Effector memory CD8-positive, alpha-beta T cell (primary cell): ENCODE measurements at regions not wholly inside any gene's neighbourhood (a gene's known extent, or its start where the extent isn't known, plus 50 kb on each side); places are given as distances from the start of the nearest gene placed in this dataset.

Experiments used
- ATAC-seq: fragments of 150-1000 bp; cut with Tn5 transposase; replicated peaks from 2 replicates; pipeline ENCODE4 v1.10.0; 2021; ENCODE audit warnings: mild to moderate bottlenecking, moderate library complexity
- DNase-seq, 3 experiments: peaks; one replicate each; pipeline ENCODE4 v3.0.0; 2021
- H3K27ac Mint-ChIP-seq, 2 donors: one replicate each; pipeline ENCODE4 v1.8.0; 2022; ENCODE audit warnings: mild to moderate bottlenecking in 2 of 2, mixed read lengths in 2 of 2, moderate library complexity in 2 of 2
- H3K27me3 Mint-ChIP-seq, 2 donors: one replicate each; pipeline ENCODE4 v1.8.0; 2022; ENCODE audit warnings: mixed read lengths in 2 of 2
- H3K36me3 Mint-ChIP-seq: one replicate; pipeline ENCODE4 v1.8.0; 2022; ENCODE audit warnings: mild to moderate bottlenecking, moderate library complexity, mixed read lengths; ENCODE audit not compliant: insufficient read depth
- H3K4me1 Mint-ChIP-seq, 2 donors: one replicate each; pipeline ENCODE4 v1.8.0; 2022; ENCODE audit warnings: low read depth in 2 of 2, mixed read lengths in 2 of 2
- H3K4me3 Mint-ChIP-seq, 2 donors: one replicate each; pipeline ENCODE4 v1.8.0; 2022; ENCODE audit warnings: mild to moderate bottlenecking in 2 of 2, mixed read lengths in 2 of 2, moderate library complexity in 2 of 2
- H3K9me3 Mint-ChIP-seq, 2 donors: one replicate each; pipeline ENCODE4 v1.8.0; 2022; ENCODE audit warnings: mixed read lengths in 2 of 2

GRCh38 chr5:7955476-7955875, 86.5 kb downstream of the MTRR start:
- no peaks in the 10 kb centered on the region for H3K36me3 Mint-ChIP-seq
- DNase-seq (no peak), ATAC-seq (no peak)
- H3K4me3 Mint-ChIP-seq = no peak overlapping the region
- no peak overlapping the region for H3K27ac Mint-ChIP-seq
- no peaks in the 10 kb centered on the region for H3K4me1 Mint-ChIP-seq
- H3K27me3 Mint-ChIP-seq = no peaks in the 10 kb centered on the region
- no peaks in the 10 kb centered on the region for H3K9me3 Mint-ChIP-seq

GRCh38 chr5:7957329-7957728, 88.4 kb downstream of the MTRR start:
- Mint-ChIP-seq H3K27ac (no peak overlapping the region), H3K36me3 (no peaks in the 10 kb centered on the region), H3K4me3 (no peak overlapping the region), H3K4me1 (no peaks in the 10 kb centered on the region), H3K9me3 (no peaks in the 10 kb centered on the region), H3K27me3 (no peaks in the 10 kb centered on the region)
- ATAC-seq (no peak), DNase-seq (no peak)

DNA sequence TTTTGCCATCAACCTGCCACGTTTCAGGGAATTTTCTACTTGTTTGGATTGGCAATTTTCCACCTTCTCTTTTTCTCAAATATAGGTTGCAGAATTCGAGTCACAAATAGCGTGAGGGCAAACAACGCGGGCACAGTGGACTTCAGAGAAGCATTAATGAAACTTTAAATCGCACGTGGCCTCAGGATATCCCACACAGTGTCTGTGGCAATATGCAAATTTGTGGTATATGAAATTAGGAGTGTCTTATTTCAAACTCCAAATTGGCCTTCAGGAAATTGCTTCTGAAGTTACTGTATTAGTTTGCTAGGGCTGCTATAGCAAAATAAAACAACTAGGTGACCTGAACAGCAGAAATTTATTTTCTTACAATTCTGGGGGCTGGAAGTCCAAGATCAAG, 91.2 kb downstream of the MTRR start:
- peaks cover 0 to 16% of the 10 kb centered on the region in 2 donors for H3K27me3 Mint-ChIP-seq
- H3K4me3 Mint-ChIP-seq = no peak overlapping the region
- H3K4me1 Mint-ChIP-seq = no peaks in the 10 kb centered on the region
- H3K9me3 Mint-ChIP-seq = no peaks in the 10 kb centered on the region
- DNase-seq (no peak), ATAC-seq (no peak)
- H3K27ac Mint-ChIP-seq = no peak overlapping the region
- H3K36me3 Mint-ChIP-seq = no peaks in the 10 kb centered on the region

DNA sequence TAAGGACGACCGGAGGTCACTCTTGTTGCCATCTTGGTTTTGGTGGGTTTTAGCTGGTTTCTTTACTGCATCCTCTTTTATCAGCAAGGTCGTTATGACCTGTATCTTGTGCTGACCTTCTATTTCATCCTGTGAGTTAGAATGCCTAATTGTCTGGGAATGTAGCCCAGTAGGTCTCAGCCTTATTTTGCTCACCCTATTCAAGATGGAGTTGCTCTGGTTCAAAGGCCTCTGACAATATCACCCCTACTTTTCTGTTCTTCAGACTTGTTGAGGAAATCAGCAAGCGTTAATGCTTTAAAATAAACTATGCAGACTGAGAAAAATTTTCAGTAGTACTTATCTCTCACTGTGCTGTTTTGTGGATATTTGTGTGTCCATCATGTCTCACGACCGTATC, 92.6 kb downstream of the MTRR start:
- Mint-ChIP-seq H3K9me3 (no peaks in the 10 kb centered on the region), H3K27me3 (peaks cover 0 to 21% of the 10 kb centered on the region in 2 donors), H3K27ac (no peak overlapping the region), H3K36me3 (no peaks in the 10 kb centered on the region), H3K4me3 (no peak overlapping the region), H3K4me1 (no peaks in the 10 kb centered on the region)
- ATAC-seq (no peak), DNase-seq (no peak)

DNA sequence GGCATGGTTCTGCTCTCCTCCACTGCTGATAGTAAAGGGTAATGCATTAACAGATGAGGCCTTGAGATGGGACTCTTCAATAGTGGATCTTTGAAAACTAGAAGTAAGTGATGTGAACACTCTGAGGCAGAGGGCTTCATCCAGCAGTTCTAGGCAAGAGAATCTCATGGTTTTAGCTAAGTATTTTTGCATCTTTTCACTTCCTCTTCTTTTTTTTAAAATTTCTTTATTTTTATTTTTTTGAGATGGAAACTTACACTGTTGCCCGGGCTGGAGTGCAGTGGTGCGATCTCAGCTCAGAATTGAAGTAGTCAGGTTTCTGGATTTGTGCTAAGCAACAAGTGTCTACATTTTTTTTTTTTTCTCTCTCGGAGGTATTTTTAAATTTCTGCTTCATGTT, 101.9 kb downstream of the MTRR start:
- Mint-ChIP-seq H3K4me1 (no peaks in the 10 kb centered on the region), H3K27me3 (peaks cover 0 to 11% of the 10 kb centered on the region in 2 donors), H3K36me3 (no peaks in the 10 kb centered on the region), H3K4me3 (no peak overlapping the region), H3K27ac (no peak overlapping the region), H3K9me3 (no peaks in the 10 kb centered on the region)
- no peak for ATAC-seq
- DNase-seq = no peak

DNA sequence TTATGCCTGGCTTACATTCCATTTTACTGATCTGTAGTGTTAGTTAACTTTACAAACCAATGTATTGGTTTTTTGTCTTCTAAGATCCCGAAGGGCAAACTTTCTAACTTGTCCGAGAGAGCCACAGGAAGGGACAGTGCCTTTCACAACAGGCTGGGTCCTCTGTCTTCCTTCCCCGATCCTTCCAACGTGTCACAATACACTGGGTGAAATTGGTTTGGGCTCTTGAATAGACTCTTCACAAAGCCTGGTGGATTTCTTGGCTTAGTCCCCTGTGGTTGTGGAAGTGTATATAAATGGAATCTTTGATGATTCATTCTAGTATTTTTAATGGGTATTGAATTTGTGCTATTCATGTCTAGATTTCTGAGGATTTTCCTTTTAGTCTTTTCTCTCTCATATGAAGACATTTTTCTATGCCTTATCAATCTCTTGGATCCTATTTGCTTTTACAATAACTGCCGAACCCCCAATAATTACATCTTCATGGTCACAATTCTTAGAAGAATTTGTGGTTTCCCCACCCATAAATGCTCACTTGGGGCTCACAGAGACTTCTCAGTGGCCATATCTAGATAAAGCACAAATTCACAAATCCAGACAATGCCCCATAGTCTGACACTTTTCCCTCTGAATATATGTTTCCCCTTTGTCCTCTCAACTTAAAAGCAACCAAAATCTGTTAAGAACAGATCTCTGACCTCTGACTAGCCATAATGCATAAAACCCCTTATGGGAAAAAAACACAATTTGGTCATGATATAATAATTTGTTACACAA, 107.7 kb downstream of the MTRR start:
- Mint-ChIP-seq H3K4me1 (no peaks in the 10 kb centered on the region), H3K27ac (no peak overlapping the region), H3K9me3 (no peaks in the 10 kb centered on the region), H3K36me3 (no peaks in the 10 kb centered on the region), H3K4me3 (no peak overlapping the region), H3K27me3 (no peaks in the 10 kb centered on the region)
- ATAC-seq (no peak), DNase-seq (no peak)

- DNase-seq (no peak), ATAC-seq (no peak)
- no peak overlapping the region for H3K4me3 Mint-ChIP-seq
- no peaks in the 10 kb centered on the region for H3K27me3 Mint-ChIP-seq
- H3K9me3 Mint-ChIP-seq = no peaks in the 10 kb centered on the region
- H3K36me3 Mint-ChIP-seq = no peaks in the 10 kb centered on the region
- H3K27ac Mint-ChIP-seq = no peak overlapping the region
- no peaks in the 10 kb centered on the region for H3K4me1 Mint-ChIP-seq
Measured at GRCh38 chr5:7978114-7978513, 109.2 kb downstream of the MTRR start.

DNA sequence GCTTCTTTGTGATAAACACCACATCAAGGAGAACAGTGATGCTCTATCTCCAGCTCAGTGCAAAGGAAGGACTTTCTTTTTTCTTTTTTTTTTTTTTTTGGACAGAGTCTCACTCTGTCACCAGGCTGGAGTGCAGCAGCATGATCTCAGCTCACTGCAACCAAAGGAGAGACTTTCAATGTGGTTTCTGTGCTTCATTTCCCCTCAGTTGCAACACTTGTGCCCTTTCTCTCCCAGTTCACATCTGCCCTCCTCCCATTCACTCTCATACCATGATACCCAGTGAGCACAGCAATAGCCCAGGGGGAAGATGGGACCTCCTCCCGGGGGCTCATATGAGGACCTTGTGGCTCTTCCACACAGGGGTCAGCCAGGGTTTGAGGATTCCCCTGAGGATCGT, 110.0 kb downstream of the MTRR start:
- no peaks in the 10 kb centered on the region for H3K36me3 Mint-ChIP-seq
- H3K27ac Mint-ChIP-seq = no peak overlapping the region

GRCh38 chr5:7980881-7981280, 111.9 kb downstream of the MTRR start:
- H3K4me3 Mint-ChIP-seq = no peak overlapping the region
- no peak overlapping the region for H3K27ac Mint-ChIP-seq
- no peaks in the 10 kb centered on the region for H3K4me1 Mint-ChIP-seq
- ATAC-seq = no peak
- no peaks in the 10 kb centered on the region for H3K27me3 Mint-ChIP-seq
- no peaks in the 10 kb centered on the region for H3K36me3 Mint-ChIP-seq
- DNase-seq = no peak
- no peaks in the 10 kb centered on the region for H3K9me3 Mint-ChIP-seq

More for the DNA sequence above, 110.0 kb downstream of the MTRR start:
- DNase-seq = no peak
- H3K27me3 Mint-ChIP-seq = no peaks in the 10 kb centered on the region
- H3K4me3 Mint-ChIP-seq = no peak overlapping the region
- H3K4me1 Mint-ChIP-seq = no peaks in the 10 kb centered on the region
- H3K9me3 Mint-ChIP-seq = no peaks in the 10 kb centered on the region
- ATAC-seq = no peak

DNA sequence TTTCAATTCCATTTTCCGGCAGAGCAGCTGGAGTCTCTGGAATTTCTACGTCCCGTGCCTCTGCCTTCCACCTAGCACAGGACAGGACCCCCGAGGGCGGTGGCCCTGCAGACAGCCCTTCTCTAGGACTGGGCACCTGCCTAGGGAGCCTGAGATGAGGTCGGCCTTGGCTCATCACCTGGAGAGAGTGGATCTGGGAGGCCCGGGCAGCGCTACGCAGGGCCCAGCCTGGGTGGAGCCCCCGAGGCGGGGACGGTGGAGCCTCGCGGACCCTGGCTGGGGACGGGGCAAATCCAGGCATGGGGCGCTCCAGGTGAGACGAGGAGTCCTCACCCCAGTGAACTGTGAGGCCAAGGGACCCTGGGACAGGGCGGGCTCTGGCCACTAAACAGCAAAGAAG, 114.5 kb downstream of the MTRR start:
- peaks cover 0 to 2% of the 10 kb centered on the region in 2 donors for H3K9me3 Mint-ChIP-seq
- peaks cover 0 to 4% of the 10 kb centered on the region in 2 donors for H3K27me3 Mint-ChIP-seq
- H3K36me3 Mint-ChIP-seq = no peaks in the 10 kb centered on the region
- no peak for DNase-seq
- ATAC-seq = no peak
- no peak overlapping the region for H3K27ac Mint-ChIP-seq
- no peaks in the 10 kb centered on the region for H3K4me1 Mint-ChIP-seq
- H3K4me3 Mint-ChIP-seq = no peak overlapping the region

GRCh38 chr5:7991125-7991821, 122.3 kb downstream of the MTRR start:
- H3K27ac Mint-ChIP-seq = no peak overlapping the region
- no peak for ATAC-seq
- H3K36me3 Mint-ChIP-seq = no peaks in the 10 kb centered on the region
- no peak overlapping the region for H3K4me3 Mint-ChIP-seq
- H3K4me1 Mint-ChIP-seq = no peaks in the 10 kb centered on the region
- DNase-seq = no peak
- H3K9me3 Mint-ChIP-seq = peaks cover 5 to 13% of the 10 kb centered on the region in 2 donors
- H3K27me3 Mint-ChIP-seq = peaks cover 0 to 5% of the 10 kb centered on the region in 2 donors

GRCh38 chr5:7995688-7996294, 126.8 kb downstream of the MTRR start:
- DNase-seq (no peak), ATAC-seq (no peak)
- Mint-ChIP-seq H3K4me1 (no peaks in the 10 kb centered on the region), H3K36me3 (no peaks in the 10 kb centered on the region), H3K27ac (no peak overlapping the region), H3K9me3 (peaks cover 6 to 13% of the 10 kb centered on the region in 2 donors), H3K4me3 (no peak overlapping the region), H3K27me3 (no peaks in the 10 kb centered on the region)

DNA sequence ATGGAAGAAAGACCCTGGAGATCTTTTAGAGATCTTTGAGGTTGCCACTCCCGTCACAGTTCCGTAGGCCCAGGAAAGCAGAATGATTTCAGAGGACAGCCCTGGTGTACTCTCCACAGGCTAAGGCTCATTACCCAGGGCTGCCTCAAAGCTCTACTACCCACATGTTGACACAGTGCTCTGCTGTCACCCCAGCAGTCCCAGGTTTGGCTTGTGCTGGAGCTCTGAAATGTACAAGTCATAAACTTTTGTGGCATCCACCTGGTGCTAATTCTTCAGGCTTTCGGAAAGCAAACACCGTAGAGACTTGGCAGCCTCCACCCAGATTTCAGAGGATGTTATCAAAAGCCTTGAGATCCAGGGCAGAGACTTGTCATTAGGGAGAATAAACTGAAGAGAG, 136.5 kb downstream of the MTRR start:
- Mint-ChIP-seq H3K27me3 (no peaks in the 10 kb centered on the region), H3K27ac (no peak overlapping the region), H3K4me1 (no peaks in the 10 kb centered on the region), H3K9me3 (peaks cover 3 to 11% of the 10 kb centered on the region in 2 donors), H3K36me3 (no peaks in the 10 kb centered on the region), H3K4me3 (no peak overlapping the region)
- ATAC-seq (no peak), DNase-seq (no peak)
